ENCODE measurements at regions not wholly inside any gene's neighbourhood (a gene's known extent, or its start where the extent isn't known, plus 50 kb on each side); places are given as distances from the start of the nearest gene placed in this dataset.

DNA sequence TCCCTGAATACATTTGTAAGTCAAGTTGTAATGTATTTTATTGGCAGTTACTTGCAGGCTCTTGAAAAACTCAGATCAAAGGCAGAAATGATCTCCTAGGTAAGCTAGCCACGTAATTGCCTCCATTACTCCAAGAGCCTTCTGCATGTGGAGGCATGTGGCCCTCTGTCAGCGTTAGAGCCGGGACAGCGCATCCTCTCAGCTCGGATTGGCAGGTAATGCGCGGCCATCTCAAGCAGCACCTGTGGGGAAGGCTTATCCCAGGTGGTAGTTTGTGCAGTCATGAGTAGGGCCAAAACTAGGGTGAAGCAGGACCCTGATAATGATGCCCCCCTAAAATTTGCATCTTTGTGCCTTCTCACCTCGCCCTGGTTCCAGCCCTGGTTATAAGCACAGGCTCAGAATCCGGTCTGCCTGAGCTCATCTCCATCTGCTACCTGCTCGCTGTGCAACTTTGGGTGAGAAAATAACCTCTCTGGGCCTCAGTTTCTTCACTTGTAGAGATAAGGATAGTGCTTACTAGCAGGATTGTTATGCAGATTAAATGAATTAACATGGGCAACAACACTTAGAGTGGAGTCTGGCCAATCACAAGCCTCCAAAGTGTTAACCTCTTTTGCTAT is 157.5 kb upstream of the PMEPA1 start:
- intact Hi-C loops (cut with micrococcal nuclease; ENCODE audit: unreplicated experiment) (no loop called here), in situ Hi-C loops (cut with MboI) (no loop called here)
- Histone ChIP-seq H3K36me3 (ENCODE audit: control insufficient read depth in 2 of 2, insufficient read depth in 2 of 2, low read length in 1 of 2) (no peaks in the 10 kb centered on the region), H3K9ac (ENCODE audit: control insufficient read depth, insufficient read depth, low read length) (no peak overlapping the region), H3K4me3 (no peak overlapping the region), H3K27me3 (replicated peaks in 1 of 2; ENCODE audit: control insufficient read depth in 2 of 2, insufficient read depth in 2 of 2, low read length in 1 of 2) (no peaks in the 10 kb centered on the region; a peak in 2 of 4 replicates), H3K4me1 (ENCODE audit: control insufficient read depth, insufficient read depth, low read length) (no peaks in the 10 kb centered on the region), H4K20me1 (ENCODE audit: control insufficient read depth, insufficient read depth) (no peaks in the 10 kb centered on the region), H3K27ac (ENCODE audit: control insufficient read depth, insufficient read depth) (no peak overlapping the region), H3K79me2 (ENCODE audit: control insufficient read depth, insufficient read depth, low read length) (no peaks in the 10 kb centered on the region), H2AFZ (ENCODE audit: control insufficient read depth, low read depth, low read length) (no peak overlapping the region), H3K4me2 (ENCODE audit: control insufficient read depth, insufficient read depth) (no peak overlapping the region), H3K9me3 (replicated peaks; ENCODE audit: control insufficient read depth, insufficient read depth, low read length) (no peaks in the 10 kb centered on the region)
- DNase-seq (ENCODE audit: low read depth, low spot score) (no peak), ATAC-seq (no peak), FAIRE-seq (no peak)
- BruUV-seq (replicated peaks), result no TSS peak
- ChIA-PET SMC1A (ENCODE audit: uncharacterized antibody, unreplicated experiment) (no interaction called here), CTCF (no interaction called here), RAD21 (ENCODE audit: unreplicated experiment) (no interaction called here), POLR2A (no interaction called here)
- WGBS (ENCODE audit: insufficient coverage, insufficient replicate concordance, low lambda C conversion rate, missing lambda C conversion rate), result 42% methylated on average over 10 of the region's 10 CpGs
- no peak for TF ChIP-seq CHD4 (IDR thresholded peaks at IDR 0.05)
- TF ChIP-seq KAT2A (conservative IDR thresholded peaks at IDR 0.05; ENCODE audit: control insufficient read depth, low read depth, low read length), result no peak
- TF ChIP-seq, protein P1, sequence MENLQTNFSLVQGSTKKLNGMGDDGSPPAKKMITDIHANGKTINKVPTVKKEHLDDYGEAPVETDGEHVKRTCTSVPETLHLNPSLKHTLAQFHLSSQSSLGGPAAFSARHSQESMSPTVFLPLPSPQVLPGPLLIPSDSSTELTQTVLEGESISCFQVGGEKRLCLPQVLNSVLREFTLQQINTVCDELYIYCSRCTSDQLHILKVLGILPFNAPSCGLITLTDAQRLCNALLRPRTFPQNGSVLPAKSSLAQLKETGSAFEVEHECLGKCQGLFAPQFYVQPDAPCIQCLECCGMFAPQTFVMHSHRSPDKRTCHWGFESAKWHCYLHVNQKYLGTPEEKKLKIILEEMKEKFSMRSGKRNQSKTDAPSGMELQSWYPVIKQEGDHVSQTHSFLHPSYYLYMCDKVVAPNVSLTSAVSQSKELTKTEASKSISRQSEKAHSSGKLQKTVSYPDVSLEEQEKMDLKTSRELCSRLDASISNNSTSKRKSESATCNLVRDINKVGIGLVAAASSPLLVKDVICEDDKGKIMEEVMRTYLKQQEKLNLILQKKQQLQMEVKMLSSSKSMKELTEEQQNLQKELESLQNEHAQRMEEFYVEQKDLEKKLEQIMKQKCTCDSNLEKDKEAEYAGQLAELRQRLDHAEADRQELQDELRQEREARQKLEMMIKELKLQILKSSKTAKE (IDR thresholded peaks at IDR 0.05; ENCODE audit: low read depth, poor library complexity, severe bottlenecking), result no peak
- TF ChIP-seq ASH2L (IDR thresholded peaks at IDR 0.05; ENCODE audit: borderline replicate concordance, low read depth), result no peak
- TF ChIP-seq, protein P2, sequence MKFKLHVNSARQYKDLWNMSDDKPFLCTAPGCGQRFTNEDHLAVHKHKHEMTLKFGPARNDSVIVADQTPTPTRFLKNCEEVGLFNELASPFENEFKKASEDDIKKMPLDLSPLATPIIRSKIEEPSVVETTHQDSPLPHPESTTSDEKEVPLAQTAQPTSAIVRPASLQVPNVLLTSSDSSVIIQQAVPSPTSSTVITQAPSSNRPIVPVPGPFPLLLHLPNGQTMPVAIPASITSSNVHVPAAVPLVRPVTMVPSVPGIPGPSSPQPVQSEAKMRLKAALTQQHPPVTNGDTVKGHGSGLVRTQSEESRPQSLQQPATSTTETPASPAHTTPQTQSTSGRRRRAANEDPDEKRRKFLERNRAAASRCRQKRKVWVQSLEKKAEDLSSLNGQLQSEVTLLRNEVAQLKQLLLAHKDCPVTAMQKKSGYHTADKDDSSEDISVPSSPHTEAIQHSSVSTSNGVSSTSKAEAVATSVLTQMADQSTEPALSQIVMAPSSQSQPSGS (IDR thresholded peaks at IDR 0.05; ENCODE audit: low read length), result no peak
- TF ChIP-seq SREBF1 (IDR thresholded peaks at IDR 0.05; ENCODE audit: low read length), result no peak
- no peak for TF ChIP-seq STAT3 (IDR thresholded peaks at IDR 0.05; ENCODE audit: low read depth, low read length)
- TF ChIP-seq POLR2AphosphoS2 (IDR thresholded peaks at IDR 0.05; ENCODE audit: low read depth, low read length), result no peak
- no peak for TF ChIP-seq FOXM1 (IDR thresholded peaks at IDR 0.05; ENCODE audit: low read depth, low read length)
- TF ChIP-seq, protein P3, sequence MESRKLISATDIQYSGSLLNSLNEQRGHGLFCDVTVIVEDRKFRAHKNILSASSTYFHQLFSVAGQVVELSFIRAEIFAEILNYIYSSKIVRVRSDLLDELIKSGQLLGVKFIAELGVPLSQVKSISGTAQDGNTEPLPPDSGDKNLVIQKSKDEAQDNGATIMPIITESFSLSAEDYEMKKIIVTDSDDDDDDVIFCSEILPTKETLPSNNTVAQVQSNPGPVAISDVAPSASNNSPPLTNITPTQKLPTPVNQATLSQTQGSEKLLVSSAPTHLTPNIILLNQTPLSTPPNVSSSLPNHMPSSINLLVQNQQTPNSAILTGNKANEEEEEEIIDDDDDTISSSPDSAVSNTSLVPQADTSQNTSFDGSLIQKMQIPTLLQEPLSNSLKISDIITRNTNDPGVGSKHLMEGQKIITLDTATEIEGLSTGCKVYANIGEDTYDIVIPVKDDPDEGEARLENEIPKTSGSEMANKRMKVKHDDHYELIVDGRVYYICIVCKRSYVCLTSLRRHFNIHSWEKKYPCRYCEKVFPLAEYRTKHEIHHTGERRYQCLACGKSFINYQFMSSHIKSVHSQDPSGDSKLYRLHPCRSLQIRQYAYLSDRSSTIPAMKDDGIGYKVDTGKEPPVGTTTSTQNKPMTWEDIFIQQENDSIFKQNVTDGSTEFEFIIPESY (IDR thresholded peaks at IDR 0.05), result no peak
- TF ChIP-seq CBX3 (IDR thresholded peaks at IDR 0.05; ENCODE audit: borderline replicate concordance, low read depth), result no peak
- TF ChIP-seq EED (IDR thresholded peaks at IDR 0.05; ENCODE audit: low read depth), result no peak
- no peak for TF ChIP-seq NR2C1 (IDR thresholded peaks at IDR 0.05)
- TF ChIP-seq POLR2A (IDR thresholded peaks at IDR 0.05; ENCODE audit: low read depth, low read length), result no peak

Data from GM12878 (cell line).